GM21528 (cell line): ENCODE measurements at regions not wholly inside any gene's neighbourhood (a gene's known extent, or its start where the extent isn't known, plus 50 kb on each side); places are given as distances from the start of the nearest gene placed in this dataset.

Source experiments
- ATAC-seq: cut with Tn5 transposase; IDR thresholded peaks from one replicate; pipeline ENCODE4 v1.9.1; 2021; ENCODE audit warnings: mild to moderate bottlenecking, moderate library complexity; ENCODE audit not compliant: unreplicated experiment, low FRiP score

GRCh38 chr2:52897511-52898044, 870.0 kb upstream of the CHAC2 start:
- ATAC-seq: no peak

DNA sequence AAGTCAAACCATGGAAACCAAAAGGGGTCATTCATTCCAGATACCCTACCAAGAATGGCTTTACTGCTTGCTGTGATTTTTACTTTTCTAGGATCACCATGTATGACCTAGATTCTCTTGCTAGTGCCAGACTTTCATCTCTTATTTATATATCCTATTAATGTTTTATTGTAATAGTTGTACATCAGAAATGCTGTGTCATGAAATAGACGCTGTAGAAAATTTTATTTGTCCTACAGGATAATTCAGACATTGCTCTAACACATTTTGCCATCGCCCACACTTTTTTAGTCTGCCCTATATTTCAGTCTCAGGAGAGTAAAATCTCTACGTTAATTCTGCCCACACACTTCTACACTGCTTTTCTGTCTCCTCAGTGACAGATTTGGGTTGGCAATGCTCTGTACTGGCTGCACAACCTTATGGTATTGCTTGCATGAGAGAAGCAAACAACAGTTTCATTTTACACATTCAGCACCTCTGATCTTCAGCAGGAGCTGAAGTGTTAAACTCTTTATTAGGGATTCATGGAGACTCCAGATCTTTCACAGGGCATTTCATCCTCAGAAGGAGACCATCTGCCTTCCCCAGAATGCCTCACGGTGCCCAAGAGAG, 871.8 kb upstream of the CHAC2 start:
- ATAC-seq: no peak

- ATAC-seq: no peak
Measured at GRCh38 chr2:52886556-52886955, 881.0 kb upstream of the CHAC2 start.

DNA sequence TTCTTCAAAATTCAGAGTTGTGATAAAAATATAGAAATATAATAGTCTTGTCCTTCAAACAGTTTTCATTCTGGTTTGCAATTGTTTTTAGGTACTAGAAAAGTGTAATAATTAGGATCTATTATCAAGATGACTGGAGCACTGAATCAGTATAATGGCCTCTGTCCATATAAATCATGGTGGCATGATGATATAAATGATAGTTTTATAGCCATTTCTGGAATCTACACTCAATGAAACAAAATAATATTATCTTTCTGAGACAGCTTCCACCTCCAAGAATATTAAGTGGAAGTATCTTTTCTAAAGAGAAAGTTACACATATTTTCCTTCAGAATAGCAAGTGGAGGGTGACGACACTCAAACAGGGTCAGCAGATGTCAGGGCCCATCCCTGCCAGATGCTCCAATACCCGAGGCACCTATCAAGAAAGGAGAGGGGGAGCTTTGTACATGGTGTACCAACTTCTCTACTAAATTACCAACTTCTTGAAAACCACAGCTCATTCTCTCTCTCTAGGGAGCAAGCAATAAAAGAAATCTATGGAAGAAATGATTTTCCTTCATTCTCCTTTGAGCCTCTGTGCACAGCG, 882.7 kb upstream of the CHAC2 start:
- no peak for ATAC-seq

- no peak for ATAC-seq
Measured at GRCh38 chr2:52882974-52883373, 884.6 kb upstream of the CHAC2 start.

DNA sequence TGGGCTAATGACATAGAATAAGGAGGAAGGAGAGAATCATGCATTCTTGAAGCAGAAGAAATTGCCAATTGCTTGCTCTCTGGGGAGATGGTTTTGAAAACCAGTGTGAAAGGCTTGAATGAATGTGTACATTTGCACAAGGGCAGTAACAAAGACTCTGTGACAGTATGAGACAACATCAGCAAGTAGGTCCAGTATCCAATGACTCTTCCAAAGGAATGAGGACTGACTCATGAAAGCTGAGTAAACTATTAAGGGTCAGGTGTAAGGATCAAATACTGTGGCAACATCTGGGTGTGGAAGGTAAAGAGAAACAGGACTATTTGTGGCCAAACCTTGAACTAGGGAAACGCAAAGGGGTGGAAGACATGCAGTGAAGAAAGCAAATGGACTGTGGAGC, 886.0 kb upstream of the CHAC2 start:
- ATAC-seq: no peak

DNA sequence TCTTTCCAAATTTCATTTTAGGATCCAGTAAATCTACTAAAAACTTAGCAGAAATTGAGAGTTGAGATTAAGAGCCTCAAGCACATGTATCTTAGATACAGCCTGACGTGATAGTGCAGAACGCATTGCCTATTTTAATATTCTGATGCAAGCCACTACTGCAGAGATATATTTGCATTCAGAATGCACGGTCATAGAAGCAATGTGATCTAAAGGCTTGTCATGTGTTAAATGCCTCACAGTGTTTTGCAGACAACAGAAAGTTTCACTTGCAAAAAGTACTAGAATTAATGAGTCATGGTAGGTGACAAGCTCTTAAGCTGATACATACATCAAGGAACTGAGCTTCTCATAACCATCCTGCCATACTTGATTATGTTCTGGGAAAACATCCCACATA, 886.7 kb upstream of the CHAC2 start:
- no peak for ATAC-seq

GRCh38 chr2:52879561-52879960, 888.0 kb upstream of the CHAC2 start:
- ATAC-seq: no peak

- no peak for ATAC-seq
Measured at GRCh38 chr2:52877703-52878102, 889.9 kb upstream of the CHAC2 start.

- no peak for ATAC-seq
Measured at GRCh38 chr2:52874466-52875106, 893.0 kb upstream of the CHAC2 start.

DNA sequence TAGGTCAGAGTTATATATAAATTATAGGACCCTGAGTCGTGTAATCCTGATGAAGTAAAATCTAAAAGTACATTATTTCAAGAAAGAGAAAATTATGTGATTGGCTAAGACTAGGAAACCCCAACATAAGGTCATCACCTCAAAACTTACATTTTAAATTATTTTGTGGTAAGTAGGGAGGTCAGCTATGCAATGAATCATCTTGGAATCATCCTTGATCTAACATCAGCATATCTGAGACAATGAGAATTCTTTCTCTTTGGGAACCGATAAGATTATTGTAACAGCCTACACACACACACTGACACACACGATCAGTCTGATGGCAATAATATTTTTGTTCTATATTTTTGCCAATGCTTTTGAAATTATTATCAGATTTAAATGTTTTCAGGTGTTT, 904.8 kb upstream of the CHAC2 start:
- ATAC-seq: no peak

GRCh38 chr2:52861596-52861995, 906.0 kb upstream of the CHAC2 start:
- ATAC-seq: no peak

DNA sequence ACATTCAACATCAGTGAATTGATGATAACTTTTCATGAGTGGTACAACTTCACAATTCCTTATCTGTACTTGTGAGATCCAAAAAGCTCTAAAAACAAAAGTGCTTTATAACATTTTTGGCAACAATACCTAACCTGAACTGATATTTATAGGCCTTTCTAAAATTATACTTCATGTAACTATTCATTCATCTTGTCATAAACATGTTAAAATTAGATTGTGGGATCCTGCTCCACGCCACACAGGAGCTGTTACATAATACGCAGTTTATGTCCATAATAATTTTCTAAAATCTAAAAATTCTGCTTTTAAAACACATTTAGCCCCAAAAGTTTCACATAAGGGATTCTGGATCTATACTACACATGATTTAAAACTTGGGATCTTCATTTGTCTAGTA, 908.5 kb upstream of the CHAC2 start:
- no peak for ATAC-seq

- ATAC-seq: no peak
Measured at GRCh38 chr2:52857722-52858121, 909.9 kb upstream of the CHAC2 start.

DNA sequence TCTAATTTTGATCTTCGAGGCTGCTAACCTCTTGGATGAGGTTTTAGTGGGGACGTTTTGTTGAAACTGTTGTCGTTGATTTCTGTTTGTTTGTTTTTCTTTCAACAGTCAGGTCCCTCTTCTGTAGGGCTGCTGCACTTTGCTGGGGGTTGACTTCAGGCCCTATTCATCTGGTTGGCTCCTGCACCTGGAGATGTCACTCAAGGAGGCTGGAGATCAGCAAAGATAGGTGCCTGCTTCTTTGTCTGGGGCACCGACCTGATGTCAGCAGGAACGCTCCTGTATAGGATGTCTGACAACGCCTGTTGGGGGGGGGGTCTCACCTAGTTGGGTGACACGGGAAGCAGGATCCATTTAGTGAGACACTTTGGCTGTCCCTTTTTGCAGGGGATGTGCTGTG, 915.6 kb upstream of the CHAC2 start:
- ATAC-seq: no peak

DNA sequence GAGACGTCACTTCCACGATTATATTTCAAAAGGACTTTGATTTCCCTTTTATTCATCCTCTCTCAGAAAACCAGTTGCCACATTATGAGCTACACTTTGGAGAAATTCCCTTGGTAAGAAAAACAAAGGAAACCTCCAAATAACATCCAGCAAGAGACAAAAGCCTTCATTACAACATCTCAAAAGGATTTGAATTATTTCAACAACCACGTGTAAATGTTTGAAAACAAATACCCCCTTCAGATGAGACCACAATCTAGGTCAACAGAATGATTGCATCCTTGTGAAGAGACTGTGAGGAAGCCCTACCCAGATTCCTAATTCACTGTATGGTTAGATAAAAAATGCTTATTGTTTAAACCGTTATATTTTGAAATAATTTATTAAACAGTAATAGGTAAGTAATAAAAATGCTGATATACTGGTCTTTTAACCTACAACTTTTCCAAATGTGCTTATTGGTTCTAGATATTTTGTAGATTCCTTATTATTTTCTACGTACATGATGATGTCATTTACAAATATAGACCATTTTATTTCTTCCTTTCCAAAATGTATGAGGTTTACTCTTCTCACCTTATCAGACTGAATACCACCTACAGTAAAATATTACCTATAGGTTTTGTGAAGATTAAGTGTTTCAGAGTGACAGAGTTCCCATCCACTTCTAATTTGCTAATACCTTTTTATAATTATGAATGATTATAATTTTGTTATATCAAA, 922.7 kb upstream of the CHAC2 start:
- no peak for ATAC-seq

DNA sequence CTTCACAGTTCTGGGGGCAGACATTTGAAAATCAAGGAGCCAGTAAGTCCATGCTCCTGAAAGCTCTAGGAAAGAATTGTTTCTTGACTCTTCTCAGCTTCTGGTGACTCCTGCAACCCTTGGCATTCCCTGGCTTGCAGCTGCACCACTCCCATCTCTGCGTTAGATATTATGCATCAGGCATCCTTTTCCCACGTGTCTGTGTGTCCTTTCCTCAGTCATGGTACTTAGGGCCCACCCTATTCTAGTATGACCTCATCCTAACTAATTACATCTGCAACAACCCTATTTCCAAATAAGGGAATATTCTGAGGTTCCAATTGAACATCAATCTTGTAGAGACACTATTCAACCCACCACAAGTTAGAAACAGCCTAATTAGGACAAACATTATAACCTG, 931.7 kb upstream of the CHAC2 start:
- ATAC-seq: no peak

DNA sequence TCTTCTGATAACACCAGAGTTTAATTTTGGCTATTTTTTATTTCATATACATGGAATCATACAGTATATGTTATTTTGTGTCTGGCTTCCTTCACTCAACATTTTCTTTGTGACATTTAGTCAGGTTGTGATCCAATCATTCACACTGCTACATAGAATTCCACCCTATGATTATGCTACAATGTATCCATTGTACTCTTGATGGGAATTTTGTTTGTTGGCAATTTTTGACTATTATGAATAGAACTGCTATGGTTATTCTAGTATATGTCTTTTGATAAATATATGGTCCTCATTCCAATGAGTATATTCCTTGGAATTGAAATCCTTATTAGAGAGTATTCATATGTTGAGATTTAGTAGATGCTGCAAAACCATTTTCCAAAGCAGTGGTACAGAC, 936.4 kb upstream of the CHAC2 start:
- no peak for ATAC-seq

DNA sequence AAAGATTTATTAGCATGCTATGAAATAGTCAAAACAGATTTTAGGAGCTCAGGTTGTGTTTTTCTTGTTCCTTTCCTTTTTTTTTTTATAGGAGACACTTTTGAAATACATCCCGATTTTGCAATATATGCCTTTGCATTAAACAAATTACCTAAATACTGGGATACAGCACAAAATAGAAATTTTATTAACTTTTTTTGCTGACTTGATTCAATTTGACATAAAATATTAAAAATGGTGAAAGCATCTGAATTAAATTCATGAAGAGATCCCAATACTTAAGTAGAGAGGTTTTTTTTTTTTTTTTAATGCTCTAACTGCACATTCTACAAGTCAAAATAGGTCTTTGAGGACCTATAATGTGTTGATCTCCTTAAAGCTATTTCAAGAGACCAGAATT, 939.5 kb upstream of the CHAC2 start:
- no peak for ATAC-seq

GRCh38 chr2:52821631-52822030, 946.0 kb upstream of the CHAC2 start:
- ATAC-seq: no peak

DNA sequence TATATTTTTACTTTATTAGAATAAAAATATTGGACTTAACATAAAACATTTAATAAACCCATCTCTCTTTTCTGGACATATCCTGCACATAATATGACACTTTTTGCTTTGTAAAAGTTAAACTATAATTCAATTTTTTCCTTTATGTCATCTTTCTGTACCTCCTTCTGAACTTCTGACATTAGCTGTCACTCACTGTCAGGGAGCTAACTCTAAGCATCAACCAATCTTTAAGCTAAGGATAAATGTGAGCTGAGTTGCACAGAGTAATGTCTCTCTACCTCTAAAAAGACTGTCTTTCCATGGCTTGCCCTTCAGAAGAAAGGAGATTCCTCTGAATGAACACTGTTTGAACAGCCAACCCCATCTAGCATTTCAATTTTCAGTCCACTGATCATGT, 948.6 kb upstream of the CHAC2 start:
- no peak for ATAC-seq
